ENCODE measurements at regions not wholly inside any gene's neighbourhood (a gene's known extent, or its start where the extent isn't known, plus 50 kb on each side); places are given as distances from the start of the nearest gene placed in this dataset.

- DNase-seq, result no peak
- Histone ChIP-seq H2AFZ (ENCODE audit: low read length) (no peak overlapping the region), H4K91ac (ENCODE audit: insufficient read length, low read depth, low read length) (no peak overlapping the region), H2BK15ac (ENCODE audit: low read depth, low read length) (no peak overlapping the region), H2BK5ac (ENCODE audit: insufficient read length, low read length) (no peak overlapping the region), H3K79me2 (ENCODE audit: insufficient read depth, low read length) (no peaks in the 10 kb centered on the region), H4K8ac (replicated peaks; ENCODE audit: insufficient read length, low read depth, low read length) (no peak overlapping the region), H3K4me2 (ENCODE audit: insufficient read depth, insufficient read length, low read length) (no peak overlapping the region), H3T11ph (ENCODE audit: low read length) (no peak overlapping the region), H3K27ac (ENCODE audit: insufficient read length, low read depth, low read length) (no peak overlapping the region), H3K14ac (ENCODE audit: insufficient read depth, low read length) (no peak overlapping the region), H2BK12ac (ENCODE audit: insufficient read length, low read depth, low read length) (no peak overlapping the region), H3K23me2 (ENCODE audit: insufficient read length, low read depth, low read length, poor library complexity, severe bottlenecking) (no peaks in the 10 kb centered on the region), H3K18ac (ENCODE audit: insufficient read length, low read depth, low read length) (no peak overlapping the region), H3K56ac (ENCODE audit: insufficient read length, low read depth, low read length) (no peak overlapping the region), H3K4ac (ENCODE audit: low read depth, low read length) (no peak overlapping the region), H2AK5ac (ENCODE audit: insufficient read length, low read length) (no peak overlapping the region), H3K9ac (ENCODE audit: extremely low read depth, insufficient read length, low read length) (no peak overlapping the region), H3K4me1 (ENCODE audit: insufficient read depth, low read length) (no peaks in the 10 kb centered on the region), H2BK20ac (ENCODE audit: low read depth, low read length, poor library complexity, severe bottlenecking) (no peak overlapping the region), H3K9me3 (ENCODE audit: control insufficient read depth, low read depth, low read length) (no peaks in the 10 kb centered on the region), H4K5ac (ENCODE audit: insufficient read length, low read depth, low read length) (no peak overlapping the region), H3K79me1 (ENCODE audit: insufficient read depth, low read depth, low read length, poor library complexity, severe bottlenecking) (no peaks in the 10 kb centered on the region), H3K23ac (ENCODE audit: insufficient read length, low read depth, low read length) (no peak overlapping the region), H2BK120ac (ENCODE audit: low read depth, low read length, poor library complexity, severe bottlenecking) (no peak overlapping the region), H4K20me1 (ENCODE audit: control insufficient read depth, insufficient read depth, insufficient read length) (no peaks in the 10 kb centered on the region), H3K27me3 (ENCODE audit: insufficient read depth, low read length) (no peaks in the 10 kb centered on the region)
- TF ChIP-seq, protein P1, sequence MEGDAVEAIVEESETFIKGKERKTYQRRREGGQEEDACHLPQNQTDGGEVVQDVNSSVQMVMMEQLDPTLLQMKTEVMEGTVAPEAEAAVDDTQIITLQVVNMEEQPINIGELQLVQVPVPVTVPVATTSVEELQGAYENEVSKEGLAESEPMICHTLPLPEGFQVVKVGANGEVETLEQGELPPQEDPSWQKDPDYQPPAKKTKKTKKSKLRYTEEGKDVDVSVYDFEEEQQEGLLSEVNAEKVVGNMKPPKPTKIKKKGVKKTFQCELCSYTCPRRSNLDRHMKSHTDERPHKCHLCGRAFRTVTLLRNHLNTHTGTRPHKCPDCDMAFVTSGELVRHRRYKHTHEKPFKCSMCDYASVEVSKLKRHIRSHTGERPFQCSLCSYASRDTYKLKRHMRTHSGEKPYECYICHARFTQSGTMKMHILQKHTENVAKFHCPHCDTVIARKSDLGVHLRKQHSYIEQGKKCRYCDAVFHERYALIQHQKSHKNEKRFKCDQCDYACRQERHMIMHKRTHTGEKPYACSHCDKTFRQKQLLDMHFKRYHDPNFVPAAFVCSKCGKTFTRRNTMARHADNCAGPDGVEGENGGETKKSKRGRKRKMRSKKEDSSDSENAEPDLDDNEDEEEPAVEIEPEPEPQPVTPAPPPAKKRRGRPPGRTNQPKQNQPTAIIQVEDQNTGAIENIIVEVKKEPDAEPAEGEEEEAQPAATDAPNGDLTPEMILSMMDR (conservative IDR thresholded peaks at IDR 0.05), result no peak
- Mint-ChIP-seq H3K36me3 (ENCODE audit: insufficient read depth in 1 of 3, low read depth in 3 of 3) (no peaks in the 10 kb centered on the region), H3K4me1 (peaks cover 0 to 4% of the 10 kb centered on the region in 2 experiments; a peak in 1 of 4 replicates), H3K27ac (no peak overlapping the region), H3K4me3 (no peak overlapping the region), H3K27me3 (ENCODE audit: low read depth) (no peaks in the 10 kb centered on the region; the same call in 1 of the 2 replicates), H3K9me3 (no peaks in the 10 kb centered on the region)
- WGBS (ENCODE audit: extremely low coverage, insufficient read length, low lambda C conversion rate), result no CpG with 5 or more reads among the region's 1 CpG
Measured at GRCh38 chr1:221925947-221926346, 184.1 kb upstream of the DUSP10 start.
